ENCODE measurements at regions not wholly inside any gene's neighbourhood (a gene's known extent, or its start where the extent isn't known, plus 50 kb on each side); places are given as distances from the start of the nearest gene placed in this dataset.

DNA sequence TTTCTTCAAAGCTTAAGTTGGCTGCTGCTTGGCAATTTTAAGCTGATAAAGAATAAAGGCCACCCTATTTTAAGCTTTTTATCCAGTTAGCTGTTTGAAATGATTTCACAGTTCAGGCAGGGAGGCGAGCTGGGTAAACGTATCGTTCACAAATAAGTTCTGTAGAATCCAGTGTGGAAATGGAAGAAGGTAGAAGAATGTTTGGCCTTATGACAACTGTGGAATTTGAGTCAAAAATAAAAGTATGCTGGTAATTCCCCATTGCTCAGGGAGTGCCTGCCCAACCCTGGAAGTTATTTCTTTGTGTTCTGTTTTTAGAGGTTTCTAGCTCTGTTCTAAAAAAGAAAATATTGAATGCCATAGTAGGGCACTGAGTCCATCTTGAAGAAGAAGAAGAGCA lies 113.1 kb downstream of the ARL4A start:
- TF ChIP-seq, protein P1, sequence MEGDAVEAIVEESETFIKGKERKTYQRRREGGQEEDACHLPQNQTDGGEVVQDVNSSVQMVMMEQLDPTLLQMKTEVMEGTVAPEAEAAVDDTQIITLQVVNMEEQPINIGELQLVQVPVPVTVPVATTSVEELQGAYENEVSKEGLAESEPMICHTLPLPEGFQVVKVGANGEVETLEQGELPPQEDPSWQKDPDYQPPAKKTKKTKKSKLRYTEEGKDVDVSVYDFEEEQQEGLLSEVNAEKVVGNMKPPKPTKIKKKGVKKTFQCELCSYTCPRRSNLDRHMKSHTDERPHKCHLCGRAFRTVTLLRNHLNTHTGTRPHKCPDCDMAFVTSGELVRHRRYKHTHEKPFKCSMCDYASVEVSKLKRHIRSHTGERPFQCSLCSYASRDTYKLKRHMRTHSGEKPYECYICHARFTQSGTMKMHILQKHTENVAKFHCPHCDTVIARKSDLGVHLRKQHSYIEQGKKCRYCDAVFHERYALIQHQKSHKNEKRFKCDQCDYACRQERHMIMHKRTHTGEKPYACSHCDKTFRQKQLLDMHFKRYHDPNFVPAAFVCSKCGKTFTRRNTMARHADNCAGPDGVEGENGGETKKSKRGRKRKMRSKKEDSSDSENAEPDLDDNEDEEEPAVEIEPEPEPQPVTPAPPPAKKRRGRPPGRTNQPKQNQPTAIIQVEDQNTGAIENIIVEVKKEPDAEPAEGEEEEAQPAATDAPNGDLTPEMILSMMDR (IDR thresholded peaks at IDR 0.05): no peak
- TF ChIP-seq POLR2A (IDR thresholded peaks at IDR 0.05) (no peak), EP300 (IDR thresholded peaks at IDR 0.05) (no peak)

Data from stomach (tissue), 4 donors.